Dendritic cell treated with granulocyte-macrophage colony-stimulating factor and Interleukin-4, amounts not matched to agents 40 ng/mL and 50 ng/mL, for 4 days (primary cell): ENCODE measurements at regions not wholly inside any gene's neighbourhood (a gene's known extent, or its start where the extent isn't known, plus 50 kb on each side); places are given as distances from the start of the nearest gene placed in this dataset.

Experiments
- H3K27ac Mint-ChIP-seq: one replicate; pipeline ENCODE4 v1.8.0; 2022; ENCODE audit warnings: mild to moderate bottlenecking, mixed read lengths
- H3K27me3 Mint-ChIP-seq: one replicate; pipeline ENCODE4 v1.8.0; 2022; ENCODE audit warnings: mild to moderate bottlenecking, mixed read lengths
- H3K36me3 Mint-ChIP-seq: one replicate; pipeline ENCODE4 v1.8.0; 2022; ENCODE audit warnings: low read depth, mixed read lengths
- H3K4me1 Mint-ChIP-seq: one replicate; pipeline ENCODE4 v1.8.0; 2022; ENCODE audit warnings: low read depth, mixed read lengths
- H3K4me3 Mint-ChIP-seq: one replicate; pipeline ENCODE4 v1.8.0; 2022; ENCODE audit warnings: mild to moderate bottlenecking, moderate library complexity, mixed read lengths
- H3K9me3 Mint-ChIP-seq: one replicate; pipeline ENCODE4 v1.8.0; 2022; ENCODE audit warnings: mixed read lengths
- intact Hi-C: fragments of 100-400 bp; cut with micrococcal nuclease; formaldehyde crosslinking; loops from one replicate; pipeline ENCODE4 v1.15.0; 2022

DNA sequence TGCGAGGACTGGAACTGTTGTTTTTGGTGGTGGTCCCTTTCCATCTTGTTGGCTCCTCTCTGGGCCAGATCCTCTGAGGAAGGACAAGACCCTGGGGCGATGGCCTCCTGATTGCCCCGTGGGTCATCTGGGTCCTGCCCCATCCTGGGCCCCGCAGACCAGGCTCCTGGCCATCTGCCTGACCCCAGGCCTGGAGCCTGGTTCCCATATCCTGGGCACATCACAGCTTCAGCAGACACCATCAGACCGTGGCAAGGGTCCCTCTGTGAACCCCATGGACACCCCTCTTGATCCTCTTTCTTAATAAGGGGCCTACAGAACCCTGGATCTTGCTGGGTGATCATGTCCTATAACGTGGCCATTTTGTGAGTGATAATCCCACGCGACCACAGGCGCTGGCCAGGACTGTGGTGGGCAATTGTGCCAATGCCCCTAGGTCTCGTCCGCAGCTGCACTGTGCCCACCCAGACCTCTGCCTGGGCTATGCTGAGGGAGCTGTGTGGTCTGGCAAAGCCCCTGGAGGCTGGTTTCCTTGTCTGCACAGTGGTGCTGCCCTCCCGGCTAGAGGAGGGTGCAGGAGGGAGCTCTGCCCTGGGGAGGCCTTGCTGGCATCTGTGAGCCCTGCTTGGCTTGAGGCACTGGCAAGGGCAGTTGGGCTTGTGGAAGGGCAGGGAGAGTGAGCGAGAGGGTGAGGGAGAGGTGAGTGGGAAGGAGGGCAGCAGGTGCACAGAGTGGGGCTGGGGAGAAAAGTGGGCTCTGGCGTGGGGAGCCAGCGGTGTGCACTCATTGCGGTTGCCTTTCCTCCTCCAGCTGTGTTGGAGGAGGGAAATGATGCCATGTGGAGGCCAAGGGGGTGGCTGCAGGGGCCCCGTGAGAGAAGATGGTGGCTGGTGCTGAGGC lies 53.1 kb upstream of the PRR23E start:
- Mint-ChIP-seq H3K27me3 (peaks cover 28% of the 10 kb centered on the region), H3K36me3 (no peaks in the 10 kb centered on the region), H3K4me3 (no peak overlapping the region), H3K4me1 (peaks cover 5% of the 10 kb centered on the region), H3K27ac (no peak overlapping the region), H3K9me3 (peaks cover 8% of the 10 kb centered on the region)
- intact Hi-C loops, result no loop called here

DNA sequence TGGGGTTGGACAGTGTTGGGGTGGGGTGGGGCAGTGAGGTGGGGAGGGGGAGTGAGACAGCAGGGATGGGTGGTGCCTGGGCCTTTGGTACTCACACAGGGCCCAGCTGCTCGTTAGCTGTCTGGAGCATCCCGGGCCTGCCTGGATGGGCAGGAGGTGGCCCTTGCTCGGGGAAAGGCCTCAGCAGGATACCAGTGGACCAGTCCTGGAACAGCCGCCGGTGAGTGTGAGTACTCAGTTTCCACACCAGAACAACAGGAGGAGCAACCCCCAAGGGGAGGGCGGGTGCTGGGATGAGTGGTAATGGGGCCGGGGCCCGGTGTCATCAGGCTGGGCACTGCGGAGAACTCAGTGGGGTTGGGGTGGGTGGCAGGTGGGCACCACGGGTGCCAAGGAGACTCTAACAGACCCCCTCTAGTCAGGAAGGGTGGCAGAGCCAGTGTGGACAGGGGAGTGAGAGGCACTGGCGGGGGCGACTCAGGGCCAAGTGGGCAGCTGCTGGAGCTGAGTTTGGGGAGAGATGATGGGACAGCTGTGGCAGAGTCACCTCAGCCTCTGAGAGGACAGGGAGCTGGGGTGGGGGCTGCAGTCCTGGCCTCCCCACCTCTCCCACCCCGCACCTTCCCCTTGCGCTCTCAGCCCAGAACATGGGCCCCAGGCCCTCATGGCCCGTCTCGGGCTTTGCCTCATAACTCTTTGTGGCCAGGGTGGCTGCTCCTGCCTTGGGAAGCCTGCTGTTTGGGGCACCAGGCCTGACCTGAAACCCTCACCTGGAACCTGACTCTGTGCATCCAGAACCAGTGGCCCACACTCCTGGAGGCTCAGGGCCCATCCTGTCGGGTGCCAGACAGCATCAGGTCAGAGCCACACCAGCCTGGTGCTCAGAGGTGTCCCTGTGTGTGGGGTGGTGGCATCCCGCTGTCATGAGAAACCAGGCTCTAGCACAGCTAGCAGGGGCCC lies 52.1 kb upstream of the PRR23E start:
- Mint-ChIP-seq H3K27me3 (peaks cover 19% of the 10 kb centered on the region), H3K27ac (no peak overlapping the region), H3K4me1 (peaks cover under 1% of the 10 kb centered on the region), H3K4me3 (no peak overlapping the region), H3K9me3 (peaks cover 8% of the 10 kb centered on the region), H3K36me3 (no peaks in the 10 kb centered on the region)
- intact Hi-C loops, result no loop called here

DNA sequence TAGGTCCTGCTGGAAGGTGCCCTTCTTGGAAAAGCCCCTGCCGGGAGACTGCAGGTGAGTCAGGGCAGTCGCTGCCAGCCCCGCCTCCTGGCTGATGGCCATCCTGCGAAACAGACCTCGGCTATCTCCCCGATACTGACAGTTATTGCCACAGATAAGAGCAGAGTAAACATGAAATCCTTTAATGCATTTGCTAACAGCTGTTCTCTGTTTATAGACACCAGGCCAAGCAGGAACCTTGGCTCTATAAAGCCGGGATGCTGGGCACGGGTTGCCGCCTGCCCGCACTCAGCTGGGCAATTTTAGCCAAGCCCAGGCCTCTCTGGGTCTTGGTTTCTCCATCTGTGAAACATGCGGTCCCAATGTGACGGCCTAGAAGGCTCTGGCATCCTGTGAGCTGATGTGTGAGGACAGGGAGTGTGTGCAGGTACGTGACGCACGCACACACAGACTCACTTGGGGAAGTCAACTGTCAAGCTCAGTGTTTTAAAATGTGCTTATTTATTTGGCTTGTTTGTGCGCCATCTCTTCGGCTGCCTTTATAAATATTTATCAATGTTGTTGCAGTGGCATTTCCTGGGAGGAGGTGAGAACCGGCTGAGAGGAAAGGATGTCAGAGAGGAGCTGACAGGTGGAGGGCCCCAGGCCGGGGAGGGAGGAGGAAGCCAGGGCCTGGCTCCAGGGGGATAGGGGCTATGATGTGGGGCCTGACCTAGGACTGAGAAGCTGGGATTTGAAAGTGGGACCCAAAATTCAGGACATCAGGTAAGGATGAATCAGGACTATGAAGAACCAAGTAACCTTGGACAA lies 50.8 kb upstream of the PRR23E start:
- H3K4me3 Mint-ChIP-seq, result no peak overlapping the region
- no peaks in the 10 kb centered on the region for H3K4me1 Mint-ChIP-seq
- intact Hi-C loops, result no loop called here
- no peaks in the 10 kb centered on the region for H3K36me3 Mint-ChIP-seq
- peaks cover 6% of the 10 kb centered on the region for H3K27me3 Mint-ChIP-seq
- H3K27ac Mint-ChIP-seq, result no peak overlapping the region
- peaks cover 8% of the 10 kb centered on the region for H3K9me3 Mint-ChIP-seq
